ENCODE measurements at regions not wholly inside any gene's neighbourhood (a gene's known extent, or its start where the extent isn't known, plus 50 kb on each side); places are given as distances from the start of the nearest gene placed in this dataset.

- TF ChIP-seq CTCF (IDR thresholded peaks at IDR 0.05) (no peak), EP300 (IDR thresholded peaks at IDR 0.05; ENCODE audit: low read depth) (no peak), POLR2A (IDR thresholded peaks at IDR 0.05) (no peak), POLR2AphosphoS5 (IDR thresholded peaks at IDR 0.05) (no peak)
Measured at GRCh38 chr1:22330092-22330759, 121.4 kb upstream of the ZBTB40 start.
